PC-3 (cell line): ENCODE measurements at regions not wholly inside any gene's neighbourhood (a gene's known extent, or its start where the extent isn't known, plus 50 kb on each side); places are given as distances from the start of the nearest gene placed in this dataset.

Experiments
- CTCF ChIP-seq: fragments of 300-600 bp; sonication (generic); conservative IDR thresholded peaks from 2 replicates; pipeline ENCODE4 v1.5.1; 2017; ENCODE audit warnings: antibody characterized with exemption, low read depth, mild to moderate bottlenecking, low read length
- EZH2 ChIP-seq: fragments of 300-600 bp; sonication (generic); IDR thresholded peaks from one replicate; pipeline ENCODE4 v1.6.1; 2017; ENCODE audit warnings: antibody characterized with exemption, mild to moderate bottlenecking, low read length; ENCODE audit not compliant: unreplicated experiment
- EZH2phosphoT487 ChIP-seq: fragments of 300-600 bp; sonication (generic); IDR thresholded peaks from 2 replicates; pipeline ENCODE4 v1.6.1; 2018; ENCODE audit warnings: mild to moderate bottlenecking, antibody characterized with exemption, low read length, borderline replicate concordance

- TF ChIP-seq CTCF (no peak), EZH2 (no peak), EZH2phosphoT487 (no peak)
Measured at GRCh38 chr6:6919173-6919572, 188.6 kb upstream of the RREB1 start.
